ENCODE measurements at regions not wholly inside any gene's neighbourhood (a gene's known extent, or its start where the extent isn't known, plus 50 kb on each side); places are given as distances from the start of the nearest gene placed in this dataset.

- DNase-seq: no peak
Measured at GRCh38 chr3:162139841-162140240, 643.2 kb downstream of the OTOL1 start.

GRCh38 chr3:162141272-162141791 lies 644.7 kb downstream of the OTOL1 start:
- no peak for DNase-seq

- DNase-seq: no peak
Measured at GRCh38 chr3:162142511-162142910, 645.9 kb downstream of the OTOL1 start.

- no peak for DNase-seq
Measured at GRCh38 chr3:162143180-162143579, 646.6 kb downstream of the OTOL1 start.

GRCh38 chr3:162147996-162148395 lies 651.4 kb downstream of the OTOL1 start:
- no peak for DNase-seq

- no peak for DNase-seq
Measured at GRCh38 chr3:162150790-162151189, 654.2 kb downstream of the OTOL1 start.

GRCh38 chr3:162152636-162153035 lies 656.0 kb downstream of the OTOL1 start:
- DNase-seq: no peak

- DNase-seq: no peak
Measured at GRCh38 chr3:162161595-162161994, 665.0 kb downstream of the OTOL1 start.

GRCh38 chr3:162165346-162165745 lies 668.7 kb downstream of the OTOL1 start:
- no peak for DNase-seq

GRCh38 chr3:162166543-162166942 lies 669.9 kb downstream of the OTOL1 start:
- no peak for DNase-seq

- no peak for DNase-seq
Measured at GRCh38 chr3:162168715-162169114, 672.1 kb downstream of the OTOL1 start.

GRCh38 chr3:162170581-162170980 lies 674.0 kb downstream of the OTOL1 start:
- no peak for DNase-seq

GRCh38 chr3:162171970-162172369 lies 675.4 kb downstream of the OTOL1 start:
- no peak for DNase-seq

GRCh38 chr3:162175145-162175544 lies 678.5 kb downstream of the OTOL1 start:
- DNase-seq: no peak

GRCh38 chr3:162175878-162176277 lies 679.3 kb downstream of the OTOL1 start:
- DNase-seq: no peak

GRCh38 chr3:162183440-162183839 lies 686.8 kb downstream of the OTOL1 start:
- no peak for DNase-seq

- no peak for DNase-seq
Measured at GRCh38 chr3:162192340-162193029, 695.9 kb downstream of the OTOL1 start.

- no peak for DNase-seq
Measured at GRCh38 chr3:162193148-162194095, 696.8 kb downstream of the OTOL1 start.

GRCh38 chr3:162195147-162195546 lies 698.5 kb downstream of the OTOL1 start:
- DNase-seq: no peak

- no peak for DNase-seq
Measured at GRCh38 chr3:162196964-162197363, 700.4 kb downstream of the OTOL1 start.

GRCh38 chr3:162200836-162201235 lies 704.2 kb downstream of the OTOL1 start:
- DNase-seq: no peak

GRCh38 chr3:162206648-162207047 lies 710.0 kb downstream of the OTOL1 start:
- no peak for DNase-seq

GRCh38 chr3:162211470-162211869 lies 714.9 kb downstream of the OTOL1 start:
- DNase-seq: no peak

GRCh38 chr3:162213196-162213595 lies 716.6 kb downstream of the OTOL1 start:
- no peak for DNase-seq

Data from NCI-H1048 (cell line).